H9 (cell line): ENCODE measurements at regions not wholly inside any gene's neighbourhood (a gene's known extent, or its start where the extent isn't known, plus 50 kb on each side); places are given as distances from the start of the nearest gene placed in this dataset.

ENCODE experiments used
- DNase-seq: peaks from one replicate; pipeline ENCODE4 v3.0.0-alpha.2; 2017
- H2AFZ ChIP-seq: one replicate; pipeline ENCODE4 v1.6.1; 2013; ENCODE audit warnings: mild to moderate bottlenecking, low read length, control low read depth, moderate library complexity
- H2AK5ac ChIP-seq: 2 replicates; pipeline ENCODE4 v1.6.1; 2013; ENCODE audit warnings: low read length, control low read depth, mixed read lengths; ENCODE audit not compliant: insufficient read length
- H2BK120ac ChIP-seq: one replicate; pipeline ENCODE4 v1.6.1; 2013; ENCODE audit warnings: low read depth, mild to moderate bottlenecking, low read length, control low read depth, inconsistent platforms; ENCODE audit not compliant: poor library complexity, severe bottlenecking
- H2BK12ac ChIP-seq: 2 replicates; pipeline ENCODE4 v1.6.1; 2013; ENCODE audit warnings: low read length, control low read depth, mixed read lengths, low read depth; ENCODE audit not compliant: insufficient read length
- H2BK15ac ChIP-seq: 2 replicates; pipeline ENCODE4 v1.6.1; 2013; ENCODE audit warnings: low read depth, low read length, control low read depth
- H2BK20ac ChIP-seq: one replicate; pipeline ENCODE4 v1.6.1; 2013; ENCODE audit warnings: low read depth, mild to moderate bottlenecking, low read length, control low read depth, inconsistent platforms; ENCODE audit not compliant: poor library complexity, severe bottlenecking
- H2BK5ac ChIP-seq: 2 replicates; pipeline ENCODE4 v1.6.1; 2013; ENCODE audit warnings: low read length, control low read depth, mixed read lengths; ENCODE audit not compliant: insufficient read length
- H3K14ac ChIP-seq: 2 replicates; pipeline ENCODE4 v1.6.1; 2013; ENCODE audit warnings: low read length, control low read depth; ENCODE audit not compliant: insufficient read depth
- H3K18ac ChIP-seq: 2 replicates; pipeline ENCODE4 v1.6.1; 2013; ENCODE audit warnings: low read depth, mild to moderate bottlenecking, mixed read lengths, low read length, control low read depth; ENCODE audit not compliant: insufficient read length
- H3K23ac ChIP-seq: 2 replicates; pipeline ENCODE4 v1.6.1; 2013; ENCODE audit warnings: low read length, control low read depth, mixed read lengths, low read depth; ENCODE audit not compliant: insufficient read length
- H3K23me2 ChIP-seq: 2 replicates; pipeline ENCODE4 v1.6.1; 2013; ENCODE audit warnings: low read depth, mild to moderate bottlenecking, mixed read lengths, low read length, control low read depth; ENCODE audit not compliant: insufficient read length, poor library complexity, severe bottlenecking
- H3K27ac ChIP-seq: 2 replicates; pipeline ENCODE4 v1.5.1; 2013; ENCODE audit warnings: low read length, control low read depth, mixed read lengths, low read depth; ENCODE audit not compliant: insufficient read length
- H3K27me3 ChIP-seq: 2 replicates; pipeline ENCODE4 v1.6.1; 2013; ENCODE audit warnings: low read length, control low read depth, inconsistent platforms; ENCODE audit not compliant: insufficient read depth
- H3K4ac ChIP-seq: 2 replicates; pipeline ENCODE4 v1.6.1; 2013; ENCODE audit warnings: low read depth, mild to moderate bottlenecking, control low read depth, inconsistent platforms, low read length, moderate library complexity
- H3K4me1 ChIP-seq: 2 replicates; pipeline ENCODE4 v1.6.1; 2013; ENCODE audit warnings: low read length, control low read depth, inconsistent platforms; ENCODE audit not compliant: insufficient read depth
- H3K4me2 ChIP-seq: 2 replicates; pipeline ENCODE4 v1.6.1; 2013; ENCODE audit warnings: low read length, control low read depth, mixed read lengths; ENCODE audit not compliant: insufficient read length, insufficient read depth
- H3K56ac ChIP-seq: 2 replicates; pipeline ENCODE4 v1.6.1; 2013; ENCODE audit warnings: low read depth, mild to moderate bottlenecking, mixed read lengths, low read length, control low read depth; ENCODE audit not compliant: insufficient read length
- H3K79me1 ChIP-seq: 2 replicates; pipeline ENCODE4 v1.6.1; 2013; ENCODE audit warnings: low read depth, mild to moderate bottlenecking, moderate library complexity, low read length, control low read depth, inconsistent platforms; ENCODE audit not compliant: insufficient read depth, poor library complexity, severe bottlenecking
- H3K79me2 ChIP-seq: 2 replicates; pipeline ENCODE4 v1.6.1; 2013; ENCODE audit warnings: low read length, control low read depth, inconsistent platforms; ENCODE audit not compliant: insufficient read depth
- H3K9ac ChIP-seq: 2 replicates; pipeline ENCODE4 v1.6.1; 2013; ENCODE audit warnings: low read length, control low read depth, mixed read lengths; ENCODE audit not compliant: insufficient read length; ENCODE audit errors: extremely low read depth
- H3K9me3 ChIP-seq: one replicate; pipeline ENCODE4 v1.6.1; 2013; ENCODE audit warnings: low read depth, low read length, inconsistent platforms; ENCODE audit not compliant: control insufficient read depth
- H3T11ph ChIP-seq: one replicate; pipeline ENCODE4 v1.6.1; 2013; ENCODE audit warnings: mild to moderate bottlenecking, low read length, control low read depth, inconsistent platforms
- H4K20me1 ChIP-seq: one replicate; pipeline ENCODE4 v1.6.1; 2013; ENCODE audit not compliant: control insufficient read depth, insufficient read length, insufficient read depth
- H4K5ac ChIP-seq: 2 replicates; pipeline ENCODE4 v1.6.1; 2013; ENCODE audit warnings: low read depth, mild to moderate bottlenecking, mixed read lengths, low read length, control low read depth; ENCODE audit not compliant: insufficient read length
- H4K8ac ChIP-seq: replicated peaks from 2 replicates; pipeline ENCODE4 v1.6.1; 2013; ENCODE audit warnings: low read length, control low read depth, mixed read lengths, low read depth; ENCODE audit not compliant: insufficient read length
- H4K91ac ChIP-seq: 2 replicates; pipeline ENCODE4 v1.6.1; 2013; ENCODE audit warnings: low read depth, mild to moderate bottlenecking, moderate library complexity, mixed read lengths, low read length, control low read depth; ENCODE audit not compliant: insufficient read length
- H3K27ac Mint-ChIP-seq, 3 experiments: 2 replicates in 2 of 3; 3 replicates in 1 of 3; pipeline ENCODE4 v1.8.0; 2020 to 2021; ENCODE audit warnings: mixed read lengths in 3 of 3, mild to moderate bottlenecking in 1 of 3, moderate library complexity in 1 of 3
- H3K27me3 Mint-ChIP-seq: 2 replicates; pipeline ENCODE4 v1.8.0; 2021; ENCODE audit warnings: low read depth, mild to moderate bottlenecking, moderate library complexity, mixed read lengths
- H3K36me3 Mint-ChIP-seq, 3 experiments: 2 replicates in 2 of 3; 3 replicates in 1 of 3; pipeline ENCODE4 v1.8.0; 2020 to 2021; ENCODE audit warnings: low read depth in 3 of 3, mixed read lengths in 3 of 3; ENCODE audit not compliant: insufficient read depth in 1 of 3
- H3K4me1 Mint-ChIP-seq, 2 experiments: 2 replicates each; pipeline ENCODE4 v1.8.0; 2020; ENCODE audit warnings: mixed read lengths in 2 of 2
- H3K4me3 Mint-ChIP-seq, 2 experiments: 2 replicates in 1 of 2; 3 replicates in 1 of 2; pipeline ENCODE4 v1.8.0; 2020 to 2021; ENCODE audit warnings: mild to moderate bottlenecking in 2 of 2, mixed read lengths in 2 of 2, moderate library complexity in 1 of 2
- H3K9me3 Mint-ChIP-seq, 2 experiments: 2 replicates in 1 of 2; 3 replicates in 1 of 2; pipeline ENCODE4 v1.8.0; 2020; ENCODE audit warnings: mild to moderate bottlenecking in 2 of 2, mixed read lengths in 2 of 2, moderate library complexity in 1 of 2
- WGBS: extraction: QIAGEN DNeasy Blood & Tissue Kit; methylation state at CpG from one replicate; pipeline ENCODE4 v1.1.7; 2013; ENCODE audit warnings: missing lambda C conversion rate, low lambda C conversion rate, mixed read lengths; ENCODE audit not compliant: insufficient read length; ENCODE audit errors: extremely low coverage; 5-methylcytosine and 5-hydroxymethylcytosine counted together
- TF ChIP-seq, protein P1 (sequence below): fragments of 200-600 bp; sonication (generic); conservative IDR thresholded peaks from 3 replicates; pipeline ENCODE4 v1.8.0; 2021; ENCODE audit warnings: antibody characterized with exemption, mild to moderate bottlenecking

DNA sequence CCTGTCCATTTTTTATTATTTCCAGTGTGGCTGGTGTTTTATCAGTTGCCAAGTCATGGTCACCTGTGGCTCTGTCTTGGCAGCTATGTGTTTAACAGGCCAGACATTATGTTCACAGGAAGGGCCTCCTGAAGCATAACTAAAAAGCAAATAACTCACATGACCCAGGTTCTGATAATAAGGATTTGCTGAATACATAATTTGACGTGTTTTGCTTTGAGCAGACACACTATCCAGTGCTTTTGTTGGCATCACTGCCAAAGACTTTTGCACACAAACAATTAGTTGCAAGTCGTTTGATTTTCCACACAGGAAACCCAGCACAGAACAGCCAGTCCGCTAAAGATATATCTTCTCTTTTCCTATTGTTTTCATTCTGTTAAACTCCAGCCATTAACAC lies 173.6 kb downstream of the ARL4A start:
- H3K27ac ChIP-seq, result no peak overlapping the region
- no peak overlapping the region for H4K8ac ChIP-seq
- TF ChIP-seq, protein P1, sequence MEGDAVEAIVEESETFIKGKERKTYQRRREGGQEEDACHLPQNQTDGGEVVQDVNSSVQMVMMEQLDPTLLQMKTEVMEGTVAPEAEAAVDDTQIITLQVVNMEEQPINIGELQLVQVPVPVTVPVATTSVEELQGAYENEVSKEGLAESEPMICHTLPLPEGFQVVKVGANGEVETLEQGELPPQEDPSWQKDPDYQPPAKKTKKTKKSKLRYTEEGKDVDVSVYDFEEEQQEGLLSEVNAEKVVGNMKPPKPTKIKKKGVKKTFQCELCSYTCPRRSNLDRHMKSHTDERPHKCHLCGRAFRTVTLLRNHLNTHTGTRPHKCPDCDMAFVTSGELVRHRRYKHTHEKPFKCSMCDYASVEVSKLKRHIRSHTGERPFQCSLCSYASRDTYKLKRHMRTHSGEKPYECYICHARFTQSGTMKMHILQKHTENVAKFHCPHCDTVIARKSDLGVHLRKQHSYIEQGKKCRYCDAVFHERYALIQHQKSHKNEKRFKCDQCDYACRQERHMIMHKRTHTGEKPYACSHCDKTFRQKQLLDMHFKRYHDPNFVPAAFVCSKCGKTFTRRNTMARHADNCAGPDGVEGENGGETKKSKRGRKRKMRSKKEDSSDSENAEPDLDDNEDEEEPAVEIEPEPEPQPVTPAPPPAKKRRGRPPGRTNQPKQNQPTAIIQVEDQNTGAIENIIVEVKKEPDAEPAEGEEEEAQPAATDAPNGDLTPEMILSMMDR, result no peak
- H3K79me1 ChIP-seq, result no peaks in the 10 kb centered on the region
- H3K4me1 ChIP-seq, result no peaks in the 10 kb centered on the region
- WGBS, result no CpG with 5 or more reads among the region's 3 CpGs
- H4K91ac ChIP-seq, result no peak overlapping the region
- no peaks in the 10 kb centered on the region for H3K9me3 ChIP-seq
- H3K4me2 ChIP-seq, result no peak overlapping the region
- no peak overlapping the region for H3K9ac ChIP-seq
- H2BK12ac ChIP-seq, result no peak overlapping the region
- Mint-ChIP-seq H3K4me3 (no peak overlapping the region), H3K9me3 (no peaks in the 10 kb centered on the region), H3K4me1 (peaks cover 4 to 7% of the 10 kb centered on the region in 2 experiments), H3K36me3 (no peaks in the 10 kb centered on the region), H3K27me3 (no peaks in the 10 kb centered on the region), H3K27ac (no peak overlapping the region)
- H3K14ac ChIP-seq, result no peak overlapping the region
- H2AFZ ChIP-seq, result no peak overlapping the region
- no peaks in the 10 kb centered on the region for H3K23me2 ChIP-seq
- no peaks in the 10 kb centered on the region for H3K27me3 ChIP-seq
- no peak overlapping the region for H4K5ac ChIP-seq
- H3T11ph ChIP-seq, result no peak overlapping the region
- no peak overlapping the region for H3K56ac ChIP-seq
- H2BK15ac ChIP-seq, result no peak overlapping the region
- H3K4ac ChIP-seq, result no peak overlapping the region
- H3K18ac ChIP-seq, result no peak overlapping the region
- DNase-seq, result no peak
- no peaks in the 10 kb centered on the region for H4K20me1 ChIP-seq
- no peak overlapping the region for H2BK120ac ChIP-seq
- H2BK20ac ChIP-seq, result no peak overlapping the region
- no peak overlapping the region for H2BK5ac ChIP-seq
- no peaks in the 10 kb centered on the region for H3K79me2 ChIP-seq
- H2AK5ac ChIP-seq, result no peak overlapping the region
- H3K23ac ChIP-seq, result no peak overlapping the region
